ENCODE measurements at regions not wholly inside any gene's neighbourhood (a gene's known extent, or its start where the extent isn't known, plus 50 kb on each side); places are given as distances from the start of the nearest gene placed in this dataset.

GRCh38 chrX:20409991-20410390 lies 143.3 kb upstream of the RPS6KA3 start:
- DNase-seq (ENCODE audit: low read depth), result peak; percentile 30

GRCh38 chrX:20402956-20403355 lies 136.2 kb upstream of the RPS6KA3 start:
- TF ChIP-seq CTCF (IDR thresholded peaks at IDR 0.05; ENCODE audit: control insufficient read depth, extremely low read depth, insufficient read depth), result no peak
- H3K4me3 ChIP-seq (ENCODE audit: low read depth, low read length), result no peak overlapping the region
- no peak for DNase-seq (ENCODE audit: low read depth)

More at GRCh38 chrX:20409991-20410390, 143.3 kb upstream of the RPS6KA3 start:
- H3K4me3 ChIP-seq (ENCODE audit: low read depth, low read length), result no peak overlapping the region
- no peak for TF ChIP-seq CTCF (IDR thresholded peaks at IDR 0.05; ENCODE audit: control insufficient read depth, extremely low read depth, insufficient read depth)

GRCh38 chrX:20399728-20400414 lies 133.2 kb upstream of the RPS6KA3 start:
- H3K4me3 ChIP-seq (ENCODE audit: low read depth, low read length), result no peak overlapping the region
- DNase-seq (ENCODE audit: low read depth), result no peak
- TF ChIP-seq CTCF (IDR thresholded peaks at IDR 0.05; ENCODE audit: control insufficient read depth, extremely low read depth, insufficient read depth), result no peak

GRCh38 chrX:20397587-20397986 lies 130.9 kb upstream of the RPS6KA3 start:
- no peak for DNase-seq (ENCODE audit: low read depth)
- no peak for TF ChIP-seq CTCF (IDR thresholded peaks at IDR 0.05; ENCODE audit: control insufficient read depth, extremely low read depth, insufficient read depth)
- H3K4me3 ChIP-seq (ENCODE audit: low read depth, low read length), result no peak overlapping the region

GRCh38 chrX:20394451-20394850 lies 127.7 kb upstream of the RPS6KA3 start:
- no peak for DNase-seq (ENCODE audit: low read depth)
- no peak overlapping the region for H3K4me3 ChIP-seq (ENCODE audit: low read depth, low read length)
- no peak for TF ChIP-seq CTCF (IDR thresholded peaks at IDR 0.05; ENCODE audit: control insufficient read depth, extremely low read depth, insufficient read depth)

GRCh38 chrX:20393944-20394343 lies 127.2 kb upstream of the RPS6KA3 start:
- no peak for DNase-seq (ENCODE audit: low read depth)
- no peak for TF ChIP-seq CTCF (IDR thresholded peaks at IDR 0.05; ENCODE audit: control insufficient read depth, extremely low read depth, insufficient read depth)
- no peak overlapping the region for H3K4me3 ChIP-seq (ENCODE audit: low read depth, low read length)

GRCh38 chrX:20388594-20388993 lies 121.9 kb upstream of the RPS6KA3 start:
- TF ChIP-seq CTCF (IDR thresholded peaks at IDR 0.05; ENCODE audit: control insufficient read depth, extremely low read depth, insufficient read depth), result no peak
- DNase-seq (ENCODE audit: low read depth), result no peak
- no peak overlapping the region for H3K4me3 ChIP-seq (ENCODE audit: low read depth, low read length)
